ENCODE measurements at regions not wholly inside any gene's neighbourhood (a gene's known extent, or its start where the extent isn't known, plus 50 kb on each side); places are given as distances from the start of the nearest gene placed in this dataset.

- TF ChIP-seq GATA2 (IDR thresholded peaks at IDR 0.05; ENCODE audit: low read depth, low read length) (no peak), GATA3 (IDR thresholded peaks at IDR 0.05; ENCODE audit: low read depth, low read length) (no peak)
Measured at GRCh38 chr13:106314417-106314816, 221.0 kb downstream of the EFNB2 start.

All from SH-SY5Y (cell line).